K562 (cell line): ENCODE measurements at regions not wholly inside any gene's neighbourhood (a gene's known extent, or its start where the extent isn't known, plus 50 kb on each side); places are given as distances from the start of the nearest gene placed in this dataset.

Experiments
- ATAC-seq: fragments of 200-7000 bp; cut with Tn5 transposase; 3 replicates; pipeline ENCODE4 v1.9.1; 2020; ENCODE audit warnings: moderate library complexity
- BruUV-seq: library from RNA; stranded (reverse); fragments of 400-500 nt; replicated peaks from 2 replicates; lab custom pipeline; 2021; lab: Mats Ljungman, UMichigan
- CTCF ChIA-PET: fragments of 300-600 bp; formaldehyde crosslinking; extraction: SDS; loops from one replicate; lab custom pipeline; 2021; ENCODE audit warnings: low intra/inter-chr PET ratio; lab: Yijun Ruan, JAX
- POLR2A ChIA-PET: fragments of 300-600, 350-650 bp; sonication (Branson Sonifier 250); formaldehyde crosslinking; extraction: SDS; loops from one replicate; lab custom pipeline; 2021; ENCODE audit warnings: antibody characterized with exemption, inconsistent platforms; lab: Yijun Ruan, JAX
- DNase-seq, 4 experiments: peaks; one replicate each; pipeline versions ENCODE4 v3.0.0 to v3.0.0-alpha.2; 2011 to 2018; ENCODE audit warnings: low spot score in 3 of 4, mixed read lengths in 3 of 4; ENCODE audit errors: extremely low read depth in 1 of 4
- FAIRE-seq: peaks from 2 replicates; lab custom pipeline; 2011; peaks lifted over from hg19 to GRCh38; lab: Jason Lieb, UNC
- H2AFZ ChIP-seq: 2 replicates; pipeline ENCODE4 v1.6.0; 2011; ENCODE audit warnings: low read depth, low read length, control low read depth, inconsistent platforms
- H3K27ac ChIP-seq: fragments of 200-600 bp; 3 replicates; pipeline ENCODE4 v1.8.0; 2011; ENCODE audit warnings: low read depth, mild to moderate bottlenecking, control low read depth, inconsistent platforms, low read length, moderate library complexity, mixed read lengths; ENCODE audit errors: extremely low read depth
- H3K27me3 ChIP-seq, 2 experiments: fragments of 300-600 bp in 1 of 2; 2 replicates in 1 of 2; 3 replicates in 1 of 2; pipeline versions ENCODE4 v1.6.0 to v1.8.0; 2011; ENCODE audit warnings: inconsistent platforms in 2 of 2, low read length in 2 of 2, mild to moderate bottlenecking in 1 of 2, mixed read lengths in 1 of 2, moderate library complexity in 1 of 2; ENCODE audit not compliant: control insufficient read depth in 2 of 2, insufficient read depth in 2 of 2
- H3K36me3 ChIP-seq: fragments of 300-600 bp; 3 replicates; pipeline ENCODE4 v1.8.0; 2011; ENCODE audit warnings: mild to moderate bottlenecking, low read length, inconsistent platforms; ENCODE audit not compliant: control insufficient read depth, insufficient read depth
- H3K4me1 ChIP-seq, 2 experiments: fragments of 200-600 bp in 1 of 2; replicated peaks in 1 of 2; 2 replicates in 1 of 2; 3 replicates in 1 of 2; pipeline versions ENCODE4 v1.5.1 to v1.8.0; 2011; ENCODE audit warnings: inconsistent platforms in 2 of 2, low read length in 2 of 2, mild to moderate bottlenecking in 1 of 2, mixed read lengths in 1 of 2, moderate library complexity in 1 of 2; ENCODE audit not compliant: control insufficient read depth in 2 of 2, insufficient read depth in 2 of 2
- H3K4me2 ChIP-seq: 2 replicates; pipeline ENCODE4 v1.6.1; 2011; ENCODE audit warnings: low read length, control low read depth, inconsistent platforms, mixed read lengths; ENCODE audit not compliant: insufficient read depth
- H3K4me3 ChIP-seq: fragments of 200-600 bp; sonication (generic), shearing (Covaris generic); 2 replicates; pipeline ENCODE4 v1.5.1; 2016; ENCODE audit warnings: control low read depth, inconsistent platforms
- H3K79me2 ChIP-seq: fragments of 200-600 bp; 3 replicates; pipeline ENCODE4 v1.8.0; 2011; ENCODE audit warnings: low read length, inconsistent platforms; ENCODE audit not compliant: control insufficient read depth, insufficient read depth
- H3K9ac ChIP-seq, 2 experiments: 2 replicates each; pipeline versions ENCODE4 v1.6.0 to v1.6.1; 2011; ENCODE audit warnings: low read depth in 2 of 2, low read length in 2 of 2, control low read depth in 1 of 2, inconsistent platforms in 1 of 2, mild to moderate bottlenecking in 1 of 2, mixed read lengths in 1 of 2; ENCODE audit not compliant: insufficient read depth in 1 of 2
- H3K9me1 ChIP-seq: one replicate; pipeline ENCODE4 v1.6.0; 2011; ENCODE audit warnings: inconsistent platforms, mild to moderate bottlenecking, low read length, moderate library complexity; ENCODE audit not compliant: control insufficient read depth, insufficient read depth
- H3K9me3 ChIP-seq: replicated peaks from 2 replicates; pipeline ENCODE4 v1.5.1; 2011; ENCODE audit warnings: low read depth, low read length, inconsistent platforms; ENCODE audit not compliant: control insufficient read depth, insufficient read depth
- H4K20me1 ChIP-seq: replicated peaks from 2 replicates; pipeline ENCODE4 v1.6.1; 2011; ENCODE audit warnings: low read length, inconsistent platforms, mixed read lengths; ENCODE audit not compliant: control insufficient read depth, insufficient read depth
- AFF1 ChIP-seq, 2 experiments: fragments of 450-650 bp; IDR thresholded peaks; 2 replicates each; pipeline ENCODE4 v1.6.1; 2018; ENCODE audit warnings: mild to moderate bottlenecking in 2 of 2, low read depth in 1 of 2; ENCODE audit not compliant: partially characterized antibody in 2 of 2
- FIP1L1 ChIP-seq: fragments of 200-400 bp; formaldehyde crosslinking; IDR thresholded peaks from 2 replicates; pipeline ENCODE4 v1.6.1; 2018; ENCODE audit warnings: mild to moderate bottlenecking, low read depth, low read length; ENCODE audit not compliant: poor library complexity, severe bottlenecking
- GABPA ChIP-seq: fragments of 200-800 bp; sonication (Bioruptor generic); conservative IDR thresholded peaks from 2 replicates; pipeline ENCODE4 v1.6.1; 2016; ENCODE audit warnings: low read depth, missing genetic modification characterization, missing compliant biosample characterization
- HES1 ChIP-seq: fragments of 450-650 bp; IDR thresholded peaks from 2 replicates; pipeline ENCODE4 v1.6.1; 2016; ENCODE audit warnings: low read depth, mild to moderate bottlenecking, moderate library complexity
- HNRNPK ChIP-seq: fragments of 200-400 bp; formaldehyde crosslinking; IDR thresholded peaks from one replicate; pipeline ENCODE4 v1.6.1; 2018; ENCODE audit warnings: mild to moderate bottlenecking, low read depth, low read length; ENCODE audit not compliant: poor library complexity, severe bottlenecking
- IRF9 ChIP-seq: fragments of 450-650 bp; IDR thresholded peaks from 2 replicates; pipeline ENCODE4 v1.6.1; 2016; ENCODE audit warnings: missing biosample characterization, missing genetic modification characterization
- MBD1 ChIP-seq: fragments of 250-450 bp; sonication (Bioruptor Pico); IDR thresholded peaks from 2 replicates; pipeline ENCODE4 v1.8.0; 2022; ENCODE audit warnings: inconsistent platforms
- MED1 ChIP-seq: sonication (generic); formaldehyde crosslinking; IDR thresholded peaks from 2 replicates; pipeline ENCODE4 v1.8.1; 2023; ENCODE audit warnings: missing genetic modification reagents, borderline replicate concordance
- MXI1 ChIP-seq: IDR thresholded peaks from 2 replicates; pipeline ENCODE4 v1.6.1; 2011; ENCODE audit warnings: low read depth, mild to moderate bottlenecking, improper control_type of control experiment, low read length
- MYC ChIP-seq, 2 experiments: fragments of 250-450 bp in 1 of 2; sonication (Bioruptor Pico) in 1 of 2; IDR thresholded peaks; 2 replicates each; pipeline versions ENCODE4 v1.5.1 to v1.6.1; 2012 to 2021; ENCODE audit warnings: low read depth in 2 of 2, borderline replicate concordance in 1 of 2, improper control_type of control experiment in 1 of 2, low read length in 1 of 2, mild to moderate bottlenecking in 1 of 2, moderate library complexity in 1 of 2
- NR4A1 ChIP-seq, 2 experiments: fragments of 250-450 bp in 1 of 2; fragments of 450-650 bp in 1 of 2; sonication (Bioruptor Pico) in 1 of 2; IDR thresholded peaks; 2 replicates each; pipeline versions ENCODE4 v1.4.0 to v1.6.1; 2016 to 2020; ENCODE audit warnings: mild to moderate bottlenecking in 2 of 2, missing compliant biosample characterization in 1 of 2, missing genetic modification characterization in 1 of 2, moderate library complexity in 1 of 2
- TAF15 ChIP-seq: fragments of 200-400 bp; formaldehyde crosslinking; IDR thresholded peaks from 2 replicates; pipeline ENCODE4 v1.6.1; 2017; ENCODE audit warnings: mild to moderate bottlenecking, low read depth, low read length, moderate library complexity
- XRCC3 ChIP-seq: fragments of 450-650 bp; IDR thresholded peaks from 2 replicates; pipeline ENCODE4 v1.6.1; 2017; ENCODE audit warnings: mild to moderate bottlenecking, moderate library complexity
- YBX1 ChIP-seq: fragments of 450-650 bp; IDR thresholded peaks from 2 replicates; pipeline ENCODE4 v1.7.1; 2016; ENCODE audit warnings: mild to moderate bottlenecking
- ZNF134 ChIP-seq: fragments of 250-450 bp; sonication (Bioruptor Pico); conservative IDR thresholded peaks from 2 replicates; pipeline ENCODE4 v1.4.0; 2020
- ZNF316 ChIP-seq: fragments of 450-650 bp; IDR thresholded peaks from 2 replicates; pipeline ENCODE4 v1.6.1; 2016
- WGBS: fragments of 100-300 bp; shearing (Covaris generic); methylation state at CpG from one replicate; pipeline ENCODE4 v1.1.6; 2016; ENCODE audit warnings: low coverage, mixed read lengths; ENCODE audit not compliant: insufficient coverage; ENCODE audit errors: missing lambda C conversion rate; 5-methylcytosine and 5-hydroxymethylcytosine counted together
- in situ Hi-C: fragments of 300-500 bp; cut with MboI; formaldehyde crosslinking; loops from 4 replicates; pipeline ENCODE4 v1.15.0; 2018; ENCODE audit warnings: inconsistent platforms, mixed read lengths
- intact Hi-C: fragments of 100-400 bp; cut with micrococcal nuclease; formaldehyde crosslinking; loops from 2 replicates; pipeline ENCODE4 v1.14.2; 2022

- no TSS peak for BruUV-seq
- CTCF ChIA-PET = no interaction called here
- DNase-seq = no peak
- 0% methylated on average over 2 of the region's 2 CpGs for WGBS
- Histone ChIP-seq H3K9me1 (no peaks in the 10 kb centered on the region), H3K27me3 (no peaks in the 10 kb centered on the region), H3K4me3 (no peak overlapping the region), H3K27ac (no peak overlapping the region), H3K4me2 (no peak overlapping the region), H3K9me3 (no peaks in the 10 kb centered on the region), H3K9ac (no peak overlapping the region), H3K79me2 (no peaks in the 10 kb centered on the region), H2AFZ (no peak overlapping the region), H3K36me3 (no peaks in the 10 kb centered on the region), H4K20me1 (no peaks in the 10 kb centered on the region), H3K4me1 (no peaks in the 10 kb centered on the region)
- in situ Hi-C loops = no loop called here
- no peak for ATAC-seq
- intact Hi-C loops = no loop called here
- POLR2A ChIA-PET = no interaction called here
- no peak for FAIRE-seq
- TF ChIP-seq TAF15 (no peak), GABPA (tag) (no peak), HNRNPK (no peak), ZNF134 (CRISPR knock-in tag) (no peak), MYC (IDR thresholded peaks at IDR 0.05; ENCODE audit: low read depth, low read length) (no peak), MYC (CRISPR knock-in tag; IDR thresholded peaks at IDR 0.05; ENCODE audit: borderline replicate concordance, low read depth) (no peak), HES1 (no peak), MXI1 (no peak), ZNF316 (no peak), MBD1 (CRISPR knock-in tag) (no peak), AFF1 (IDR thresholded peaks at IDR 0.05; ENCODE audit: low read depth in 1 of 2, partially characterized antibody in 2 of 2) (no peak), NR4A1 (CRISPR knock-in tag; IDR thresholded peaks at IDR 0.05) (no peak), NR4A1 (tag; IDR thresholded peaks at IDR 0.05) (no peak), XRCC3 (no peak), MED1 (CRISPR knock-in tag) (no peak), YBX1 (no peak), IRF9 (tag) (no peak), FIP1L1 (no peak)
Measured at GRCh38 chr10:8663131-8663530, 608.6 kb downstream of the GATA3 start.
